Type B pancreatic cell (in vitro differentiated cells): ENCODE measurements at regions not wholly inside any gene's neighbourhood (a gene's known extent, or its start where the extent isn't known, plus 50 kb on each side); places are given as distances from the start of the nearest gene placed in this dataset.

ENCODE experiments used
- DNase-seq: peaks from one replicate; pipeline ENCODE4 v3.0.0; 2021; ENCODE audit warnings: mixed read lengths; ENCODE audit not compliant: unreplicated experiment; ENCODE audit errors: extremely low spot score
- H3K27ac Mint-ChIP-seq: 2 replicates; pipeline ENCODE4 v1.8.0; 2021; ENCODE audit warnings: mild to moderate bottlenecking, mixed read lengths
- H3K27me3 Mint-ChIP-seq: 2 replicates; pipeline ENCODE4 v1.8.0; 2021; ENCODE audit warnings: mixed read lengths
- H3K36me3 Mint-ChIP-seq: 2 replicates; pipeline ENCODE4 v1.8.0; 2021; ENCODE audit warnings: mixed read lengths
- H3K4me1 Mint-ChIP-seq: one replicate; pipeline ENCODE4 v1.8.0; 2021; ENCODE audit warnings: mixed read lengths; ENCODE audit not compliant: unreplicated experiment
- H3K4me3 Mint-ChIP-seq: 2 replicates; pipeline ENCODE4 v1.8.0; 2021; ENCODE audit warnings: mild to moderate bottlenecking, mixed read lengths
- H3K9me3 Mint-ChIP-seq: 2 replicates; pipeline ENCODE4 v1.8.0; 2021; ENCODE audit warnings: mixed read lengths
- CTCF ChIP-seq: fragments of 200-600 bp; sonication (generic); conservative IDR thresholded peaks from 2 replicates; pipeline ENCODE4 v1.5.0; 2021; ENCODE audit warnings: antibody characterized with exemption, mild to moderate bottlenecking

- no peak for DNase-seq
- no peaks in the 10 kb centered on the region for H3K27me3 Mint-ChIP-seq
- TF ChIP-seq CTCF = no peak
- H3K9me3 Mint-ChIP-seq = no peaks in the 10 kb centered on the region
- no peak overlapping the region for H3K27ac Mint-ChIP-seq
- H3K4me3 Mint-ChIP-seq = no peak overlapping the region
- H3K36me3 Mint-ChIP-seq = no peaks in the 10 kb centered on the region
- peaks cover 11% of the 10 kb centered on the region for H3K4me1 Mint-ChIP-seq
Measured at GRCh38 chr2:163834841-163835240, 99.0 kb upstream of the FIGN start.

GRCh38 chr2:163834221-163834620, 98.4 kb upstream of the FIGN start:
- Mint-ChIP-seq H3K27ac (no peak overlapping the region), H3K9me3 (no peaks in the 10 kb centered on the region), H3K27me3 (no peaks in the 10 kb centered on the region), H3K4me3 (no peak overlapping the region), H3K4me1 (peaks cover 11% of the 10 kb centered on the region), H3K36me3 (peaks cover 3% of the 10 kb centered on the region)
- no peak for DNase-seq
- no peak for TF ChIP-seq CTCF

- Mint-ChIP-seq H3K27ac (no peak overlapping the region), H3K36me3 (peaks cover 3% of the 10 kb centered on the region), H3K27me3 (no peaks in the 10 kb centered on the region), H3K4me1 (peaks cover 8% of the 10 kb centered on the region), H3K9me3 (peaks cover 10% of the 10 kb centered on the region), H3K4me3 (no peak overlapping the region)
- no peak for TF ChIP-seq CTCF
- no peak for DNase-seq
Measured at GRCh38 chr2:163828771-163829170, 93.0 kb upstream of the FIGN start.

- Mint-ChIP-seq H3K4me3 (no peak overlapping the region), H3K36me3 (no peaks in the 10 kb centered on the region), H3K27me3 (no peaks in the 10 kb centered on the region), H3K9me3 (peaks cover 10% of the 10 kb centered on the region), H3K27ac (no peak overlapping the region), H3K4me1 (no peaks in the 10 kb centered on the region)
- no peak for TF ChIP-seq CTCF
- no peak for DNase-seq
Measured at GRCh38 chr2:163822033-163822432, 86.2 kb upstream of the FIGN start.

GRCh38 chr2:163812926-163813520, 77.2 kb upstream of the FIGN start:
- Mint-ChIP-seq H3K36me3 (no peaks in the 10 kb centered on the region), H3K9me3 (peaks cover 3% of the 10 kb centered on the region), H3K27me3 (no peaks in the 10 kb centered on the region), H3K4me1 (no peaks in the 10 kb centered on the region), H3K27ac (no peak overlapping the region), H3K4me3 (no peak overlapping the region)
- no peak for TF ChIP-seq CTCF
- no peak for DNase-seq

- H3K27ac Mint-ChIP-seq = no peak overlapping the region
- no peaks in the 10 kb centered on the region for H3K36me3 Mint-ChIP-seq
- DNase-seq = no peak
- H3K9me3 Mint-ChIP-seq = peaks cover 3% of the 10 kb centered on the region
- H3K27me3 Mint-ChIP-seq = no peaks in the 10 kb centered on the region
- no peak overlapping the region for H3K4me3 Mint-ChIP-seq
- peak; percentile 18 for TF ChIP-seq CTCF
- no peaks in the 10 kb centered on the region for H3K4me1 Mint-ChIP-seq
Measured at GRCh38 chr2:163808406-163808805, 72.6 kb upstream of the FIGN start.
